HEK293 (cell line): ENCODE measurements at regions not wholly inside any gene's neighbourhood (a gene's known extent, or its start where the extent isn't known, plus 50 kb on each side); places are given as distances from the start of the nearest gene placed in this dataset.
A peak's percentile ranks its signal among the peaks of the same experiment; 100 is the strongest.

Experiments used
- BCL11A ChIP-seq: fragments of 450-650 bp; formaldehyde crosslinking; IDR thresholded peaks from 2 replicates; pipeline ENCODE4 v1.5.1; 2016; ENCODE audit warnings: low read depth, missing biosample characterization, missing genetic modification characterization
- IKZF3 ChIP-seq: fragments of 450-650 bp; IDR thresholded peaks from 2 replicates; pipeline ENCODE4 v1.5.0; 2018; ENCODE audit warnings: missing biosample characterization, mild to moderate bottlenecking, missing genetic modification characterization, moderate library complexity
- ZEB2 ChIP-seq: fragments of 450-650 bp; formaldehyde crosslinking; IDR thresholded peaks from 2 replicates; pipeline ENCODE4 v1.5.1; 2016; ENCODE audit warnings: missing biosample characterization, missing genetic modification characterization
- ZNF10 ChIP-seq: fragments of 450-650 bp; formaldehyde crosslinking; IDR thresholded peaks from 2 replicates; pipeline ENCODE4 v1.5.1; 2017; ENCODE audit warnings: missing biosample characterization, missing genetic modification characterization
- ZNF354C ChIP-seq: fragments of 450-650 bp; formaldehyde crosslinking; IDR thresholded peaks from 2 replicates; pipeline ENCODE4 v1.5.1; 2016; ENCODE audit warnings: missing biosample characterization, missing genetic modification characterization, low read depth, borderline replicate concordance
- ZNF600 ChIP-seq: fragments of 450-650 bp; formaldehyde crosslinking; IDR thresholded peaks from 2 replicates; pipeline ENCODE4 v1.5.1; 2016; ENCODE audit warnings: missing biosample characterization, missing genetic modification characterization
- ZNF747 ChIP-seq: fragments of 450-650 bp; formaldehyde crosslinking; IDR thresholded peaks from 2 replicates; pipeline ENCODE4 v1.5.1; 2016; ENCODE audit warnings: missing biosample characterization, missing genetic modification characterization
- ZNF843 ChIP-seq: fragments of 450-650 bp; formaldehyde crosslinking; IDR thresholded peaks from 2 replicates; pipeline ENCODE4 v1.5.1; 2016; ENCODE audit warnings: missing biosample characterization, missing genetic modification characterization
- TF ChIP-seq, protein P1 (sequence below): fragments of 450-650 bp; formaldehyde crosslinking; IDR thresholded peaks from 2 replicates; pipeline ENCODE4 v1.5.1; 2016; ENCODE audit warnings: missing biosample characterization, missing genetic modification characterization

DNA sequence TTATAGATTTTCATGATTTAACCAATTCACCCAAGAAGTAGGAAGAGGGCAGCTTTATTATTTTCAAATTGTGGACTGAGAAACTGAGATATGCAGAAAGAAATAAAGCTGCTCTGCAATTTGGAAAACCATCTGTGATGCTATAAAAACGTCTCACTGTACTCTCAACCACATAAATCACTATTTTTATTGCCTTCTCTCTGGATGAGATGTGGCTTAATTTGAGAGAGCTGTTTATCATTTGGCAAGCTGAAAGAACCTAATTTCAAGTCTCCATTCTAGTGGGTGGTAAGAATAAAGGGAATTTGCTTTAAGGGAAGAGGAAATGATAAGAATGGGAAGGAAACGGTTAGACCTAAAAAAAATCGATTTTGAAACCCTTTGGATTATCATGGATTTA is 49.9 kb upstream of the CYP1B1 start (continued):
- TF ChIP-seq, protein P1, sequence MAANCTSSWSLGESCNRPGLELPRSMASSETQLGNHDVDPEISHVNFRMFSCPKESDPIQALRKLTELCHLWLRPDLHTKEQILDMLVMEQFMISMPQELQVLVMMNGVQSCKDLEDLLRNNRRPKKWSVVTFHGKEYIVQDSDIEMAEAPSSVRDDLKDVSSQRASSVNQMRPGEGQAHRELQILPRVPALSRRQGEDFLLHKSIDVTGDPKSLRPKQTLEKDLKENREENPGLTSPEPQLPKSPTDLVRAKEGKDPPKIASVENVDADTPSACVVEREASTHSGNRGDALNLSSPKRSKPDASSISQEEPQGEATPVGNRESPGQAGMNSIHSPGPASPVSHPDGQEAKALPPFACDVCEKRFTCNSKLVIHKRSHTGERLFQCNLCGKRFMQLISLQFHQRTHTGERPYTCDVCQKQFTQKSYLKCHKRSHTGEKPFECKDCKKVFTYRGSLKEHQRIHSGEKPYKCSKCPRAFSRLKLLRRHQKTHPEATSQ: no peak
- TF ChIP-seq ZNF10 (no peak), BCL11A (tag by site-specific recombination) (no peak), ZNF354C (no peak), ZNF600 (tag by site-specific recombination) (no peak), ZNF747 (tag by site-specific recombination) (no peak), ZNF843 (peak; percentile 64; the same call in 1 of the 2 replicates), ZEB2 (tag by site-specific recombination) (no peak), IKZF3 (tag by site-specific recombination) (0 out of 2 replicates have a peak, but pooled peaks have one; percentile 48)
- TF ChIP-seq, all 188 proteins: peak for 10
